Liver (tissue), 3 donors: ENCODE measurements at regions not wholly inside any gene's neighbourhood (a gene's known extent, or its start where the extent isn't known, plus 50 kb on each side); places are given as distances from the start of the nearest gene placed in this dataset.

ENCODE experiments used
- CTCF ChIP-seq: fragments of 150-350 bp; IDR thresholded peaks from 2 replicates; pipeline ENCODE4 v1.5.1; 2017; ENCODE audit warnings: improper control_type of control experiment, low read depth, low read length; ENCODE audit not compliant: missing input control
- FOXA1 ChIP-seq: IDR thresholded peaks from 2 replicates; pipeline ENCODE4 v1.6.1; 2016; ENCODE audit warnings: antibody characterized with exemption
- GABPA ChIP-seq, 2 donors: IDR thresholded peaks in 1 of 2; conservative IDR thresholded peaks in 1 of 2; 2 replicates each; pipeline ENCODE4 v1.6.1; 2016; ENCODE audit warnings: antibody characterized with exemption in 2 of 2, mild to moderate bottlenecking in 1 of 2, moderate library complexity in 1 of 2
- HNF4A ChIP-seq, 2 donors: conservative IDR thresholded peaks; 2 replicates each; pipeline ENCODE4 v1.6.1; 2016; ENCODE audit warnings: antibody characterized with exemption in 2 of 2, mild to moderate bottlenecking in 2 of 2
- JUND ChIP-seq, 2 donors: IDR thresholded peaks; 2 replicates each; pipeline ENCODE4 v1.6.1; 2016; ENCODE audit warnings: antibody characterized with exemption in 2 of 2
- MAX ChIP-seq: IDR thresholded peaks from 2 replicates; pipeline ENCODE4 v1.6.1; 2016; ENCODE audit warnings: antibody characterized with exemption
- REST ChIP-seq: IDR thresholded peaks from 2 replicates; pipeline ENCODE4 v1.6.1; 2016; ENCODE audit warnings: antibody characterized with exemption, mild to moderate bottlenecking
- RXRA ChIP-seq, 2 donors: IDR thresholded peaks; 2 replicates each; pipeline ENCODE4 v1.6.1; 2017 to 2018; ENCODE audit warnings: antibody characterized with exemption in 2 of 2, mild to moderate bottlenecking in 1 of 2
- SP1 ChIP-seq: IDR thresholded peaks from 2 replicates; pipeline ENCODE4 v1.6.1; 2018; ENCODE audit warnings: antibody characterized with exemption, mild to moderate bottlenecking
- TAF1 ChIP-seq: conservative IDR thresholded peaks from 2 replicates; pipeline ENCODE4 v1.6.1; 2016; ENCODE audit warnings: antibody characterized with exemption, mild to moderate bottlenecking
- YY1 ChIP-seq: IDR thresholded peaks from 2 replicates; pipeline ENCODE4 v1.6.1; 2016; ENCODE audit warnings: antibody characterized with exemption, mild to moderate bottlenecking
- donor health status: healthy.
- donor health status: healthy.

- TF ChIP-seq CTCF: no peak
- TF ChIP-seq HNF4A (conservative IDR thresholded peaks at IDR 0.05): no peak
- TF ChIP-seq TAF1: no peak
- no peak for TF ChIP-seq GABPA (IDR thresholded peaks at IDR 0.05 in 1 of 2, conservative IDR thresholded peaks at IDR 0.05 in 1 of 2)
- no peak for TF ChIP-seq SP1
- no peak for TF ChIP-seq JUND (IDR thresholded peaks at IDR 0.05)
- TF ChIP-seq MAX: no peak
- no peak for TF ChIP-seq RXRA (IDR thresholded peaks at IDR 0.05)
- no peak for TF ChIP-seq REST
- no peak for TF ChIP-seq YY1
- TF ChIP-seq FOXA1: no peak
These were observed 51.5 kb upstream of the MELK start for GRCh38 chr9:36521148-36521547.
